ENCODE measurements at regions not wholly inside any gene's neighbourhood (a gene's known extent, or its start where the extent isn't known, plus 50 kb on each side); places are given as distances from the start of the nearest gene placed in this dataset.

DNA sequence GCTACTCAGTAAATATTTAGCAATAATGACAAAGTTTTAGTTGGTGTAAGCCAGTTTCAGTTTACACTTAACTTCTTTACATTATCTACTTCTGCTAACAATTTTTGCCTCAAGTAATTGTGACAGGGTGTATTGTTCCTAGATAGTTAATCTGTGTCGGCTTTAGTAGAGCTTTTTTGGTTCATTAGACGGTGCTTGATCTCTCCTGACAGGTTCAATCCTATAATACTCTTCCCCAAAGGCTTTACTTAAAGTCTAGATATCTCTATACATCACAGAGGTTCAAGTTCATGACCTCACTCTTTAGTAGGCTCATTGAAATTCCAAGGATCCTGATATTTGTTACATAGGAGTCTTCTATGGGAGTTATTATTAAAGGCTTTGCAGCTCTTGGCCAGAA is 365.6 kb upstream of the DPPA4 start:
- TF ChIP-seq POLR2A (IDR thresholded peaks at IDR 0.05; ENCODE audit: low read length) (no peak), GATA1 (IDR thresholded peaks at IDR 0.05; ENCODE audit: low read depth, low read length) (no peak)

Data from erythroblast (primary cell).